Erythroblast (primary cell): ENCODE measurements at regions not wholly inside any gene's neighbourhood (a gene's known extent, or its start where the extent isn't known, plus 50 kb on each side); places are given as distances from the start of the nearest gene placed in this dataset.

ENCODE experiments used
- GATA1 ChIP-seq: IDR thresholded peaks from 2 replicates; pipeline ENCODE4 v1.6.1; 2011; ENCODE audit warnings: low read depth, mild to moderate bottlenecking, control low read depth, low read length, moderate library complexity
- POLR2A ChIP-seq: IDR thresholded peaks from 2 replicates; pipeline ENCODE4 v1.6.1; 2011; ENCODE audit warnings: mild to moderate bottlenecking, low read length

GRCh38 chr11:127600674-127601073 is 600.1 kb upstream of the KIRREL3 start:
- TF ChIP-seq POLR2A = no peak
- no peak for TF ChIP-seq GATA1
